ENCODE measurements at regions not wholly inside any gene's neighbourhood (a gene's known extent, or its start where the extent isn't known, plus 50 kb on each side); places are given as distances from the start of the nearest gene placed in this dataset.

- Mint-ChIP-seq H3K4me3 (no peak overlapping the region), H3K27ac (no peak overlapping the region), H3K4me1 (ENCODE audit: low read depth) (no peaks in the 10 kb centered on the region), H3K27me3 (peaks cover 7% of the 10 kb centered on the region), H3K36me3 (ENCODE audit: low read depth) (no peaks in the 10 kb centered on the region), H3K9me3 (peaks cover 5% of the 10 kb centered on the region)
- ChIA-PET CTCF (no interaction called here), POLR2A (no interaction called here)
- ATAC-seq, result no peak
- TF ChIP-seq CTCF (IDR thresholded peaks at IDR 0.05), result no peak
- no peak for DNase-seq
- intact Hi-C loops (cut with micrococcal nuclease), result no loop called here
Measured at GRCh38 chr2:15738943-15739342, 147.3 kb downstream of the DDX1 start.

DNA sequence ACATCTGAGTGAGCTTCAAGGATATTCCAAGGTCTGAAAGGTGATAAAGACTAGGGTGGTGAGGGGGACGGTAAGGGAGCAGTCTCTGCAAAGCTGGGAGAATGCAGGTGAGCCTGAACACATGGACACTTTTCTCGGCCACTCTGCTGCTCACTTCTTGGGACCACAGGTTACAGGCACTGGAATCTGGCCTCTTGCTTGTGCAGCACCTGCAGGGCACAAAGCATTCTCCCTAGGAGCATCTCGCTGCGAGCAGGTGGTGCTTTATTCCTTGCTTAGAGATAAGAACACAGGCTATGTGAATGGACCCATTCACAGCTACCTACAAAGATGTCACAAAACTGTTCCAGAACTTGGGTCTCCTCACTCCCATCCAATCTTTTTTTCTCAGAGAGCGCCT is 153.2 kb downstream of the DDX1 start:
- ATAC-seq (no peak), DNase-seq (no peak)
- ChIA-PET POLR2A (no interaction called here), CTCF (no interaction called here)
- intact Hi-C loops (cut with micrococcal nuclease), result no loop called here
- Mint-ChIP-seq H3K36me3 (ENCODE audit: low read depth) (no peaks in the 10 kb centered on the region), H3K27me3 (peaks cover 7% of the 10 kb centered on the region), H3K4me3 (no peak overlapping the region), H3K4me1 (ENCODE audit: low read depth) (no peaks in the 10 kb centered on the region), H3K27ac (no peak overlapping the region), H3K9me3 (peaks cover 5% of the 10 kb centered on the region)
- no peak for TF ChIP-seq CTCF (IDR thresholded peaks at IDR 0.05)

DNA sequence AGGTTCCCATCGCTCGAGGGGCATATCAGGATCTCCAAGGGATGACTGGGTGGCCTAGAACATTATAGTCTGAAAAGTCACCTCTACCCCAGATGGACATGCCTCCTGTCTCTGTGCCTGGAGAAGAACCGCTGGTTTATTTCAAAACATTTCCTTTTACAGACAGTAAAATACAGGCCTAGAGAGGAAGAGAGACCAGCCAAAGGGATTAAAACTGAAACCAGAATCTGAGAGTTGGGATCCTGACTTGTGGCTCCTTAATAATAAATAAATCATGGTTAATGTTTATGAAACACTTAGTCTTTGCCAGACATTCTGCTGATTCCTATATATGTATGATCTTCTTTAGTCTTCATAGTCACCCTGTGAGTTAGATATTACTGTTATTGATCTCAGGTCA is 153.7 kb downstream of the DDX1 start:
- DNase-seq, result no peak
- no peak for ATAC-seq
- Mint-ChIP-seq H3K27me3 (peaks cover 7% of the 10 kb centered on the region), H3K36me3 (ENCODE audit: low read depth) (no peaks in the 10 kb centered on the region), H3K9me3 (peaks cover 5% of the 10 kb centered on the region), H3K27ac (no peak overlapping the region), H3K4me3 (no peak overlapping the region), H3K4me1 (ENCODE audit: low read depth) (no peaks in the 10 kb centered on the region)
- TF ChIP-seq CTCF (IDR thresholded peaks at IDR 0.05), result no peak
- ChIA-PET CTCF (no interaction called here), POLR2A (no interaction called here)
- intact Hi-C loops (cut with micrococcal nuclease), result no loop called here

DNA sequence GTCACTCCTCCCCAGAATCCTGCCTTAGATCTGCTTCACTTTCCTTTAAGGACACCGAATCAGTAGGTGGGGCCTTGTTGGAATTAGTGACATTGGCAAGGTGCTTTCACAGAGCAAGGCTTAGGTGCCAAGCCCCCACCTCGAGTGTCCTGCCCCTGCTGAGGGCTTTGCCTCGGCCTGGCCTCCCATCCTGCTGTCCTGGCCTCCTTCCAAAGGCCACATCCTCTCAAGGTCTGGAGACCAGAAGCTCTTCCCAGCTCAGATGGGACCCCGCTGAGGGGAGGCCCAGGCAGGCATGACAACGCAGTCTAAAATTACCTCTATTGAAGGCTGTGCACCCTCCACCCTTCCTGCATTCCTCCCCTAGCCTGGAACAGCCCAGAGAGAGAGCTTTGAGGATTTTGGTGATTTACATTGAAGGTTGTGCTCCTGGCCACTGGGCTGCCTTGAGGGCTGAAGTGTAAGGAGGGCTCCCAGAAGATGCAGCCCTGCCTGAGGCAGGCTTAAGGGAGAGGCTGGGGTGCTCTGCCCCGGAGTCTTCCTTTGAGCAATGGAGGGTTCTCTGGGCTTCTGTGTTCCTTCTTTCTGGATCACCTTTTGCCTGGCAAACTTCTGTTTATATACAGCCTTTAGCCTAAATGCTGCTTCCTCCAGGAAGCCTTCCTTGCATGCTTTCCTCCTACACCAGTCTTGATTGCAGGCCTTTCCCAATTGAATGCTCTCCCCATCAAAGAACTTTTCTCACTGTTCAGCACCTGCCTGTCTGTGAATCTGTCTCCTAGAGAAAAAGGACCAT is 154.4 kb downstream of the DDX1 start:
- Mint-ChIP-seq H3K4me3 (no peak overlapping the region), H3K9me3 (peaks cover 3% of the 10 kb centered on the region), H3K36me3 (ENCODE audit: low read depth) (no peaks in the 10 kb centered on the region), H3K4me1 (ENCODE audit: low read depth) (no peaks in the 10 kb centered on the region), H3K27me3 (peaks cover 4% of the 10 kb centered on the region), H3K27ac (no peak overlapping the region)
- no peak for TF ChIP-seq CTCF (IDR thresholded peaks at IDR 0.05)
- POLR2A ChIA-PET, result no interaction called here
- CTCF ChIA-PET, result no interaction called here
- intact Hi-C loops (cut with micrococcal nuclease), result no loop called here
- no peak for ATAC-seq
- no peak for DNase-seq

GRCh38 chr2:15746703-15747550 is 155.3 kb downstream of the DDX1 start:
- no peaks in the 10 kb centered on the region for H3K36me3 Mint-ChIP-seq (ENCODE audit: low read depth)
- ChIA-PET CTCF (no interaction called here), POLR2A (no interaction called here)
- no peaks in the 10 kb centered on the region for H3K4me1 Mint-ChIP-seq (ENCODE audit: low read depth)
- peaks cover 4% of the 10 kb centered on the region for H3K27me3 Mint-ChIP-seq
- no peak for DNase-seq
- H3K9me3 Mint-ChIP-seq, result peaks cover 3% of the 10 kb centered on the region
- H3K27ac Mint-ChIP-seq, result no peak overlapping the region
- no peak for TF ChIP-seq CTCF (IDR thresholded peaks at IDR 0.05)
- intact Hi-C loops (cut with micrococcal nuclease), result no loop called here
- no peak overlapping the region for H3K4me3 Mint-ChIP-seq
- no peak for ATAC-seq

All from activated CD8-positive, alpha-beta T cell treated with anti-CD3 and anti-CD28 coated beads for 36 hours (primary cell).